ENCODE measurements at regions not wholly inside any gene's neighbourhood (a gene's known extent, or its start where the extent isn't known, plus 50 kb on each side); places are given as distances from the start of the nearest gene placed in this dataset.

- Mint-ChIP-seq H3K4me1 (no peaks in the 10 kb centered on the region), H3K27ac (no peak overlapping the region), H3K36me3 (no peaks in the 10 kb centered on the region), H3K9me3 (peaks cover 0 to 2% (median 0%) of the 10 kb centered on the region in 7 donors), H3K27me3 (ENCODE audit: low read depth in 3 of 3) (no peaks in the 10 kb centered on the region), H3K4me3 (no peak overlapping the region)
- Histone ChIP-seq H3K4me3 (replicated peaks in 1 of 3; ENCODE audit: low read depth in 2 of 3, low read length in 3 of 3) (no peak overlapping the region), H2AFZ (ENCODE audit: insufficient read depth, low read depth, low read length, poor library complexity, severe bottlenecking) (no peak overlapping the region), H3K27ac (ENCODE audit: low read depth in 1 of 2, low read length in 2 of 2) (no peak overlapping the region), H3K79me2 (ENCODE audit: insufficient read depth, low read length) (no peaks in the 10 kb centered on the region), H3K36me3 (replicated peaks in 1 of 2; ENCODE audit: control insufficient read depth in 1 of 2, insufficient read depth in 2 of 2, low read length in 2 of 2) (no peaks in the 10 kb centered on the region), H3K9me3 (replicated peaks in 1 of 2; ENCODE audit: control insufficient read depth in 1 of 2, insufficient read depth in 1 of 2, low read length in 2 of 2) (peaks cover 0 to 3% of the 10 kb centered on the region in 2 donors), H4K20me1 (ENCODE audit: insufficient read depth, low read length) (no peaks in the 10 kb centered on the region), H3K27me3 (ENCODE audit: control insufficient read depth in 2 of 2, insufficient read depth in 2 of 2, low read length in 2 of 2) (no peaks in the 10 kb centered on the region), H3K4me1 (ENCODE audit: control insufficient read depth in 1 of 2, insufficient read depth in 2 of 2, low read length in 2 of 2) (no peaks in the 10 kb centered on the region), H3K9ac (ENCODE audit: insufficient read depth, low read length, poor library complexity, severe bottlenecking) (no peak overlapping the region), H3K4me2 (replicated peaks; ENCODE audit: extremely low read depth, low read length, poor library complexity, severe bottlenecking) (no peak overlapping the region)
- TF ChIP-seq, protein P1, sequence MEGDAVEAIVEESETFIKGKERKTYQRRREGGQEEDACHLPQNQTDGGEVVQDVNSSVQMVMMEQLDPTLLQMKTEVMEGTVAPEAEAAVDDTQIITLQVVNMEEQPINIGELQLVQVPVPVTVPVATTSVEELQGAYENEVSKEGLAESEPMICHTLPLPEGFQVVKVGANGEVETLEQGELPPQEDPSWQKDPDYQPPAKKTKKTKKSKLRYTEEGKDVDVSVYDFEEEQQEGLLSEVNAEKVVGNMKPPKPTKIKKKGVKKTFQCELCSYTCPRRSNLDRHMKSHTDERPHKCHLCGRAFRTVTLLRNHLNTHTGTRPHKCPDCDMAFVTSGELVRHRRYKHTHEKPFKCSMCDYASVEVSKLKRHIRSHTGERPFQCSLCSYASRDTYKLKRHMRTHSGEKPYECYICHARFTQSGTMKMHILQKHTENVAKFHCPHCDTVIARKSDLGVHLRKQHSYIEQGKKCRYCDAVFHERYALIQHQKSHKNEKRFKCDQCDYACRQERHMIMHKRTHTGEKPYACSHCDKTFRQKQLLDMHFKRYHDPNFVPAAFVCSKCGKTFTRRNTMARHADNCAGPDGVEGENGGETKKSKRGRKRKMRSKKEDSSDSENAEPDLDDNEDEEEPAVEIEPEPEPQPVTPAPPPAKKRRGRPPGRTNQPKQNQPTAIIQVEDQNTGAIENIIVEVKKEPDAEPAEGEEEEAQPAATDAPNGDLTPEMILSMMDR (IDR thresholded peaks at IDR 0.05): no peak
- WGBS (ENCODE audit: insufficient coverage): no CpG with 5 or more reads among the region's 2 CpGs
- intact Hi-C loops (cut with micrococcal nuclease): no loop called here
- no peak for DNase-seq
These were observed 919.9 kb upstream of the FLRT2 start for GRCh38 chr14:84610086-84610485.

GRCh38 chr14:84622357-84622756 lies 907.6 kb upstream of the FLRT2 start:
- no peaks in the 10 kb centered on the region for H3K4me1 Mint-ChIP-seq
- WGBS (ENCODE audit: insufficient coverage): no CpG with 5 or more reads among the region's 3 CpGs
- H2AFZ ChIP-seq (ENCODE audit: insufficient read depth, low read depth, low read length, poor library complexity, severe bottlenecking): no peak overlapping the region
- TF ChIP-seq, protein P1 (IDR thresholded peaks at IDR 0.05): no peak
- no peak for DNase-seq
- H3K4me1 ChIP-seq (ENCODE audit: control insufficient read depth in 1 of 2, insufficient read depth in 2 of 2, low read length in 2 of 2): no peaks in the 10 kb centered on the region
- no peaks in the 10 kb centered on the region for H4K20me1 ChIP-seq (ENCODE audit: insufficient read depth, low read length)
- peaks cover 0 to 4% (median 0%) of the 10 kb centered on the region in 7 donors for H3K9me3 Mint-ChIP-seq
- no peak overlapping the region for H3K4me3 Mint-ChIP-seq
- no peak overlapping the region for H3K9ac ChIP-seq (ENCODE audit: insufficient read depth, low read length, poor library complexity, severe bottlenecking)
- H3K27ac ChIP-seq (ENCODE audit: low read depth in 1 of 2, low read length in 2 of 2): no peak overlapping the region
- no peaks in the 10 kb centered on the region for H3K36me3 ChIP-seq (replicated peaks in 1 of 2; ENCODE audit: control insufficient read depth in 1 of 2, insufficient read depth in 2 of 2, low read length in 2 of 2)
- intact Hi-C loops (cut with micrococcal nuclease): no loop called here
- no peaks in the 10 kb centered on the region for H3K79me2 ChIP-seq (ENCODE audit: insufficient read depth, low read length)
- H3K27me3 ChIP-seq (ENCODE audit: control insufficient read depth in 2 of 2, insufficient read depth in 2 of 2, low read length in 2 of 2): no peaks in the 10 kb centered on the region
- peaks cover 0 to 4% of the 10 kb centered on the region in 2 donors for H3K9me3 ChIP-seq (replicated peaks in 1 of 2; ENCODE audit: control insufficient read depth in 1 of 2, insufficient read depth in 1 of 2, low read length in 2 of 2)
- H3K36me3 Mint-ChIP-seq: no peaks in the 10 kb centered on the region
- no peaks in the 10 kb centered on the region for H3K27me3 Mint-ChIP-seq (ENCODE audit: low read depth in 3 of 3)
- H3K4me3 ChIP-seq (replicated peaks in 1 of 3; ENCODE audit: low read depth in 2 of 3, low read length in 3 of 3): no peak overlapping the region
- H3K4me2 ChIP-seq (replicated peaks; ENCODE audit: extremely low read depth, low read length, poor library complexity, severe bottlenecking): no peak overlapping the region
- no peak overlapping the region for H3K27ac Mint-ChIP-seq

Measured in CD14-positive monocyte (primary cell).